ENCODE measurements at regions not wholly inside any gene's neighbourhood (a gene's known extent, or its start where the extent isn't known, plus 50 kb on each side); places are given as distances from the start of the nearest gene placed in this dataset.
"Not testable (repeated sequence)": the region's sequence is repeated elsewhere in the genome, so short reads cannot be mapped to it uniquely, and the experiment has no call there.

DNA sequence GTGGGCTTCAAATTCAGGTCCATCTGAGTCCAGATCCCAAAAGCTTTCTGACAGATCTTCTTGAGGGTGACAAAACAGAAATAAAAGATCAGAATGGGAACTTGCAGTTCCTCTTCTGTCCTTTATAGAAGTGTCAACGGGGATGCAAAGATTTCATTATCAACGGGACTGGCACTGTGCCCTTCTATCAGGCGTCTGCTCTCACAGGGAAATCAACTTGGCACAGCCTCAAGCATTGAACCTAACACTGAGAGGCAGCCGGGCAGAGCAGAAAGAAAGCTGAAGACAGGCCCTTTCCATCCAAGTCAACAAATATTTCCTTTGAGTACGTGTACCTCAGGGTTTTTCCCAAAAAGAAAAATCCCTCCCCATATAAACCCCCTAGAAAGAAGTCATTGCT is 136.4 kb upstream of the RRN3 start:
- not testable (repeated sequence) for H3K4me1 ChIP-seq (ENCODE audit: control insufficient read depth, insufficient read depth, low read length); H3K36me3 ChIP-seq (ENCODE audit: control insufficient read depth, insufficient read depth, low read length); H3K4me3 ChIP-seq (ENCODE audit: low read depth, low read length); H3K27me3 ChIP-seq (ENCODE audit: control insufficient read depth, insufficient read depth, low read length); H3K9ac ChIP-seq (ENCODE audit: low read depth, low read length); H3K27ac ChIP-seq (ENCODE audit: low read depth, low read length); H3K9me3 ChIP-seq (ENCODE audit: control insufficient read depth, insufficient read depth, low read length)

DNA sequence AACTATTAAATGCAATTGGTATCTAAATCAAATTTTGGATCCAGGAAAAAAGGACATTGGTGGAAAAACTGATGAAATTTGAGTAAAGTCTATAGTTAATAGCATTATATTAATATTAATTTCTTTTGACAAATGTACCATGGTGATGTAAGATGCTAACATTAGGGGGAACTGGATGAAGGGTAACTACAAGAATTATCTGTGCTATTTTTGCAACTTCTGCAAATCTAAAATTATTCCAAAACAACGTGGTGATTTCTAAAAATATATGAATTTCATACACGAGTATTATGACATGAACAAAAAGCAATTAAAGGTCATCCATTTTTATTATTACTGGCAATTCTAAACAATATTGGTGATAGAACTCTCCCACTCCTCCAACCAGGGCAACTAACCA is 135.6 kb upstream of the RRN3 start:
- H3K36me3 ChIP-seq (ENCODE audit: control insufficient read depth, insufficient read depth, low read length); H3K4me1 ChIP-seq (ENCODE audit: control insufficient read depth, insufficient read depth, low read length); H3K9ac ChIP-seq (ENCODE audit: low read depth, low read length); H3K4me3 ChIP-seq (ENCODE audit: low read depth, low read length); H3K9me3 ChIP-seq (ENCODE audit: control insufficient read depth, insufficient read depth, low read length); H3K27ac ChIP-seq (ENCODE audit: low read depth, low read length); H3K27me3 ChIP-seq (ENCODE audit: control insufficient read depth, insufficient read depth, low read length): not testable (repeated sequence)

DNA sequence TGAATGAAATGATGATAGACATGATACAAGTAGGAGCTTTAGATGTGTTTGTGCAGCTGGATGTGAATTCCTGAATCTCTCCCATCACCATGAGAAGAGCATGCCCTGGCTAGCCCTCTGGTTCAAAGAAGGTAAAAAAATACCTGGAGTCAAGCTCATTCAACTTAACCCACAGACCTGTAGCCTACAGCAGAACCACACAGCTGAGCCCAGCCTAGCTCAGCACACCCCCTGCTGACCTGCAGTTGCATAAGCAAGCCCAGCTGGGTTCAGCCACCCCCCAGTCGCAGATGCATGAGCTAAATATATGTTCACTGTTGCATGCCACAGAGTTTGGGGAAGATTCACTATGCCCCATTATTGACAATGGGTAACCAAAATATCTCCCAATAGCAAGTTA is 130.6 kb upstream of the RRN3 start:
- H3K27ac ChIP-seq (ENCODE audit: low read depth, low read length); H3K9ac ChIP-seq (ENCODE audit: low read depth, low read length); H3K4me3 ChIP-seq (ENCODE audit: low read depth, low read length); H3K4me1 ChIP-seq (ENCODE audit: control insufficient read depth, insufficient read depth, low read length); H3K27me3 ChIP-seq (ENCODE audit: control insufficient read depth, insufficient read depth, low read length); H3K36me3 ChIP-seq (ENCODE audit: control insufficient read depth, insufficient read depth, low read length); H3K9me3 ChIP-seq (ENCODE audit: control insufficient read depth, insufficient read depth, low read length): not testable (repeated sequence)

DNA sequence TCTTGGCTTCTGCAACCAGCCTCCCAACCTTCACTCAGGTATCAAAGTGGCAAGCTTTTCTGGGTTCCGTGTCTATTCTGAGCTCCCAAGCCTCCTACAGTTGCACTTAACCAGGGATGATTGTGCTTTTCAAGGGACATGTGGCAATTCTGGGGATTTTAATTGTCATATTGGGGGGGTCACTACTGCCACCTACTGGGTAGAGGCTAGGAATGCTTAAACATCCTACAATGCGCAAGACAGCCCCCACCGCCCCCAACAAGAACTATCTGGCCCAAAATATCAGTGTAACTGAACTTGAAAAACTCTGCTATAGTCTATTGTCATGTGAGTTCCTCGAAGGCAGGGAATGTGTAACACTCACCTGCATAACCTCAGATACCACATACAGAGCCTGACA is 129.3 kb upstream of the RRN3 start:
- H3K9me3 ChIP-seq (ENCODE audit: control insufficient read depth, insufficient read depth, low read length); H3K36me3 ChIP-seq (ENCODE audit: control insufficient read depth, insufficient read depth, low read length); H3K27me3 ChIP-seq (ENCODE audit: control insufficient read depth, insufficient read depth, low read length); H3K9ac ChIP-seq (ENCODE audit: low read depth, low read length); H3K4me3 ChIP-seq (ENCODE audit: low read depth, low read length); H3K4me1 ChIP-seq (ENCODE audit: control insufficient read depth, insufficient read depth, low read length); H3K27ac ChIP-seq (ENCODE audit: low read depth, low read length): not testable (repeated sequence)

DNA sequence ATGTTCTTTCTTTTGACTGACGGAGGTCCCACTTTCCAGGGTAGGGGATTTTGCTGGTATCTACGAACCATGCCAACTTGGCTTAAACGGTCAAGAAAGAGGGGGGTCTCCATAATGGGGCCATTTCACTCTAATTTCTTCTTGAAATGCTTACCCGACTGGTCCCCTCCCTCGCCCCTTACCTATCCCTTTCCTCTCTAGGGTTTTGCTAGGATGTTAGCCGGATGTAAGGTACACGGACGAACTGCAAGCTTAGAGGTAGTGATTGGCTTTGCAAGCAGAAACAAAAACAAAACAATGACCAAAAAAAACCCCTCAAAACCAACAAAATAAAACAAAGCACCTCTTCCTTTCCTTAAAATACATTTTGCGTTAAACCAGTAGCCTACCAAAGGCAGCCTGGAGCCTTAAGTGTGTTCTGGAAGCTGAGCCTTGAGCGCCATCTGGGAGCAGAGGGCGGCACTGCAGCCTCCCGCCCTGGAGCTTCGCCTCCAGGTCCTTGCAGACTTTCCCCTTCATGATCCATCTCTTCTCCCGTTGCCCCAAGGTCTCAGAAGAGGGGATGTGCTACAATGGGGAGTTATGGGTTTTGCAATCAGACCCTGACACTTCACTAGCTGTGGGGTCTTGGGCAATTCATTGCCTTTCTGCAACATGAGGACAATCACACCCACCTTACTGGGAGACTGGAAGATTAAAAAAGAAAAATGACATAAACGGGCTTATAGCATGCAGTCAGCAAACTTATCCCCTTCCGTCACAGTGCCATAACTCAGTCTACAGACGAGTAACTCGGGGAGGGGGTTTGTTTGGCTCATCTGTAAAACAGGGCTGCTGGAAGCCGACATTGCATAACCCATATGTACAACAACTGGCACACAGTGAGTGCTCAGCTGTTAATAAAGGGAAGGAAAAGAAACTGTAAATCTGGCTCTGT is 125.9 kb upstream of the RRN3 start:
- H3K9ac ChIP-seq (ENCODE audit: low read depth, low read length); H3K4me1 ChIP-seq (ENCODE audit: control insufficient read depth, insufficient read depth, low read length); H3K27me3 ChIP-seq (ENCODE audit: control insufficient read depth, insufficient read depth, low read length); H3K4me3 ChIP-seq (ENCODE audit: low read depth, low read length); H3K36me3 ChIP-seq (ENCODE audit: control insufficient read depth, insufficient read depth, low read length); H3K9me3 ChIP-seq (ENCODE audit: control insufficient read depth, insufficient read depth, low read length); H3K27ac ChIP-seq (ENCODE audit: low read depth, low read length): not testable (repeated sequence)

DNA sequence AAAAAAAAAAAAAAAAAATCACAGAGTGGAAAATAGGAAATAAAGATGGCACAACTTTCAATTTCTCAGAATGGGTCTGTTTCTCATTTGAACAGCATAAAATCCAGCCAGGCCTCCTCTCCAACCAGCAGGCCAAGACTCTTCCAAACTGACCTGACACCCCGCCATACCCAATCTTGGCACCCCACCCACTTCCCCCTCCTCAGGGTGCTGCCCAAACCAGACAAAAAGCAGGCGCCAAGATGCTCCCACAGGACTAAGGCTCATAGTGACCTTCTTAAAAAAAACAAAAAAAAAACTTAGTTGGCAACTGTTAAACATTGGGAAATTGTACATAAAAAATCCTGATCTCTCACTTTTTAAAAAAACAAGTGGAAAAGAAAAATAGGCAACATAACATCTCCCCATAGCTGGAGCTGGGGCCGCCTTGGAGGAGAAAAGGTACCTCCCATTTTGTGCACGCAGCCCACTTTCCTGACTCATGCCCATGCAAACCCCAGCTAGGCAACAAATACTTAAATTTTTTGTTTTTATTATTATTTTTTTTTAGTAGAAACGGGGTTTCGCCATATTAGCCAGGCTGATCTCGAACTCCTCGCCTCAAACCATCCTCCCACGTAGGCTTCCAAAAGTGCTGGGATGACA is 124.9 kb upstream of the RRN3 start:
- H3K9me3 ChIP-seq (ENCODE audit: control insufficient read depth, insufficient read depth, low read length); H3K4me3 ChIP-seq (ENCODE audit: low read depth, low read length); H3K27me3 ChIP-seq (ENCODE audit: control insufficient read depth, insufficient read depth, low read length); H3K4me1 ChIP-seq (ENCODE audit: control insufficient read depth, insufficient read depth, low read length); H3K36me3 ChIP-seq (ENCODE audit: control insufficient read depth, insufficient read depth, low read length); H3K9ac ChIP-seq (ENCODE audit: low read depth, low read length); H3K27ac ChIP-seq (ENCODE audit: low read depth, low read length): not testable (repeated sequence)

DNA sequence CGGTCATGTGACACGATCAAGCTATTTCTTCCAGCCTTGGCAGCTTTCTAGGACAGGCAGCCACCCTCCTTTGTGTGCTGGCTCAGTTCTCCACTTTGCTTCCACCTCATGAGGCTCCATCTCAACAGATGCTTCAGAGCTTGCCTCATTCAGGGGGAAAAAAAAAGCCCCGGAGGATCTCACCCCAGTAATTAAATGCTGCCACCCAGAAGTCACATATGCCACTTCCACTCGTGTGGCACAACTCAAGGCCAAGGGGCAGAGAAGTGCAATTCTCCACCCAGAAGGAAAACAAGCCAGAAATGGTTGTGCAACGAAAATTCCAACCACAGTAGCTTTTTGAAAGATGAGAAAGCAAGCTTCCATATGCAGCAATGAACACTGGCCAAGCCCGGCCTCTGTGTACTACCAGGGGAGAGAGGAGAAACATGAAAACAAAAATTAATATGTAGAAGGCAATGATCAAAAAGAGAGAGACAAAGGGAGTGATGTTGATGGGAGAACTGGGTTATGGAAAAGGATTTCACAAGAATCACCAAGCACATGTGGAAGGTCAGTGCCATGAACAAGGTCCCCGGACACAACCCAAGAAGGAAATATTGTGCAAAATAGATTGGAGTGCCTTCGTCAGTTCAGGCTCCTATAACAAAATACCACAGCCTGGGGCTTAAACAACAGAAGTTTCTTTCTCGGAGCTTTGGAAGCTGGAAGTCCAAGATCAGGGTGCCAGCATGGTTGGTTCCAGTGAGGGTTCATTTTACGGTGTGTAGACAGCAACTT is 113.3 kb upstream of the RRN3 start:
- not testable (repeated sequence) for H3K36me3 ChIP-seq (ENCODE audit: control insufficient read depth, insufficient read depth, low read length); H3K4me1 ChIP-seq (ENCODE audit: control insufficient read depth, insufficient read depth, low read length); H3K27ac ChIP-seq (ENCODE audit: low read depth, low read length); H3K9me3 ChIP-seq (ENCODE audit: control insufficient read depth, insufficient read depth, low read length); H3K27me3 ChIP-seq (ENCODE audit: control insufficient read depth, insufficient read depth, low read length); H3K9ac ChIP-seq (ENCODE audit: low read depth, low read length); H3K4me3 ChIP-seq (ENCODE audit: low read depth, low read length)

DNA sequence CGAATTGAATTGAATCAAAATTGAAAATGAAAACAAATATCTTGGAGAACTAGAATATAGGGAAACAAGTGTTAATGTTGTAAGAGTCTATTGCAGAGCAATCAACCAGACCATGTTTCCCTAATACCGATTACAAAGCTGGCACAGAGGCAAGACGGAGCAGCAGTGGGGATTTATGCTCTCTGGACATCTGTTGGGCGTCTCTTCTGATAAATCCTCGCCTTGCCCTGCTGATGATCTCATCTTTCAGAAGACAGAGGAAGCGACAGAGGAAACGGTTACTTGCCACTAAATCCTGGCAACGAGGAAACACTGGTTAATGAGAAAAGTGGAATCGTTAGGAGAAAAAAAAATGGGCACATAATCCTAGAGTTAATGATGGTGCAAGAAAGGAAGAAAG is 112.4 kb upstream of the RRN3 start:
- H3K9ac ChIP-seq (ENCODE audit: low read depth, low read length); H3K36me3 ChIP-seq (ENCODE audit: control insufficient read depth, insufficient read depth, low read length); H3K27me3 ChIP-seq (ENCODE audit: control insufficient read depth, insufficient read depth, low read length); H3K27ac ChIP-seq (ENCODE audit: low read depth, low read length); H3K9me3 ChIP-seq (ENCODE audit: control insufficient read depth, insufficient read depth, low read length); H3K4me1 ChIP-seq (ENCODE audit: control insufficient read depth, insufficient read depth, low read length); H3K4me3 ChIP-seq (ENCODE audit: low read depth, low read length): not testable (repeated sequence)

DNA sequence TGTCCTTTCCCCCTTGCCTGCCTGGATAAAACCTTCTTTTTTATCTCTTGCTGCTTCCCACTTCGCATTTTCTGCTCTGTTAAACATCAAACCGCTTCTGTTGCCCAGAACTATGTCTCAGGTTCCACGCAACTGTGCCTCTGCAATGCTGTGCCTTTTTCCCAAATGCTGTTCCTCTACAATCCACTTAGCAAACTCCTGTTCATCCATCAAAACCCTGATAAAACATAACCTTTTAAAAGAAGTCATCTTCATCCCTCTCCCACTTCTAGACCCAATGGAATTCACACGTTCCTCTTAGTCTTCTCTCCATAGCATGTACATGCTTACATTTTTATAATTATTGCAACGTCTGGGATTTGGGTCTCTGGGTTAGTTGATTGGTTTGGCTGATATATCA is 111.9 kb upstream of the RRN3 start:
- H3K36me3 ChIP-seq (ENCODE audit: control insufficient read depth, insufficient read depth, low read length); H3K9me3 ChIP-seq (ENCODE audit: control insufficient read depth, insufficient read depth, low read length); H3K4me1 ChIP-seq (ENCODE audit: control insufficient read depth, insufficient read depth, low read length); H3K4me3 ChIP-seq (ENCODE audit: low read depth, low read length); H3K27ac ChIP-seq (ENCODE audit: low read depth, low read length); H3K9ac ChIP-seq (ENCODE audit: low read depth, low read length); H3K27me3 ChIP-seq (ENCODE audit: control insufficient read depth, insufficient read depth, low read length): not testable (repeated sequence)

DNA sequence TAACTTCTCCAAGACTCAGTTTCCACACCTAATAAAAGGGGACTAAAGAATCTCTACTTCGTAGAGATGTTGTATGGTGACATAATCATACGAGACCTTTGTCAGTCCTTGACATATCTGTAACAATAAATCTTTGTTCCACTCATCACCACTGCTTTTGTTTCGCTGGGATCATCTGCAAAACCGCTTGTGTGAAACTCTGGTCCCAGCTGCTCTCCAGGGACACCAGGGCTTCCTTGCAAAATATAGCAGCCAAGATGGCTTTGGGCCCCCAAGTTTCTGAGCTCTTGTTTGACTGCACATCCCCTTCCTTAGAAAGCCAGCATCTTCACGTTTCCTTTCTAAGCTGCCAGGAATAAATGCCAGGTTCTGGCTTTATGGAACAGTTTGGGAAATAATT is 110.5 kb upstream of the RRN3 start:
- H3K27me3 ChIP-seq (ENCODE audit: control insufficient read depth, insufficient read depth, low read length); H3K9me3 ChIP-seq (ENCODE audit: control insufficient read depth, insufficient read depth, low read length); H3K4me3 ChIP-seq (ENCODE audit: low read depth, low read length); H3K27ac ChIP-seq (ENCODE audit: low read depth, low read length); H3K36me3 ChIP-seq (ENCODE audit: control insufficient read depth, insufficient read depth, low read length); H3K9ac ChIP-seq (ENCODE audit: low read depth, low read length); H3K4me1 ChIP-seq (ENCODE audit: control insufficient read depth, insufficient read depth, low read length): not testable (repeated sequence)

DNA sequence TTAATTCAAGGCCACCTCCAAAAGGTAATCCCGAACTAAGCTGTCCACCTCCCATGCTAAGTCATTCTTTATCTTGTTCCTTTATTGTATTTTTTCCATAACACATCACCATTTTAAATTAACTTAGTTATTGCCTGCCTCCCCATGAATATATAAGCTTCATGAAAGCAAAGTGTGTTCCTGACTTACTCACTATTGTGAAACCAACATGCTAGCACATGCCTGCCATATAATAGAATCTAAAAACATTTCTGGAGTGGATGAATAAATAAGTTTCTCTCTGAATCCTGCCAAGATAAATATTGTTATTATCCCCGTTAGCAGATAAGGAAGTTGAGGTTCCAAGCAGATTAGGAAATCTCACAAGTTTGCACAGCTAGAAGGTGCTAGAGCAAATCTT is 98.7 kb upstream of the RRN3 start:
- H3K9ac ChIP-seq (ENCODE audit: low read depth, low read length); H3K27me3 ChIP-seq (ENCODE audit: control insufficient read depth, insufficient read depth, low read length); H3K36me3 ChIP-seq (ENCODE audit: control insufficient read depth, insufficient read depth, low read length); H3K27ac ChIP-seq (ENCODE audit: low read depth, low read length); H3K4me3 ChIP-seq (ENCODE audit: low read depth, low read length); H3K4me1 ChIP-seq (ENCODE audit: control insufficient read depth, insufficient read depth, low read length); H3K9me3 ChIP-seq (ENCODE audit: control insufficient read depth, insufficient read depth, low read length): not testable (repeated sequence)

Data from HUES48 (cell line).